ENCODE measurements at regions not wholly inside any gene's neighbourhood (a gene's known extent, or its start where the extent isn't known, plus 50 kb on each side); places are given as distances from the start of the nearest gene placed in this dataset.

- DNase-seq (ENCODE audit: low read depth): no peak
Measured at GRCh38 chr9:95816716-95817115, 58.8 kb upstream of the ERCC6L2 start.

GRCh38 chr9:95815961-95816360 is 59.5 kb upstream of the ERCC6L2 start:
- ChIA-PET POLR2A (no interaction called here), CTCF (interaction anchor here (0.8 kb wide), 1 partner anchor 11 kb away, joined by 3 read pairs; no protein-coding TSS in a partner anchor)
- no peak for TF ChIP-seq CTCF (IDR thresholded peaks at IDR 0.05; ENCODE audit: insufficient read depth, low read depth, low read length)
- no peak for DNase-seq (ENCODE audit: low read depth)
- H3K27me3 ChIP-seq (ENCODE audit: control insufficient read depth, insufficient read depth, low read length): peaks cover 3% of the 10 kb centered on the region; the same call in 1 of the 2 replicates
- H3K36me3 ChIP-seq (ENCODE audit: control insufficient read depth, insufficient read depth, low read length): no peaks in the 10 kb centered on the region
- H3K4me3 ChIP-seq (ENCODE audit: low read depth, low read length): no peak overlapping the region

More at GRCh38 chr9:95816716-95817115, 58.8 kb upstream of the ERCC6L2 start:
- POLR2A ChIA-PET: no interaction called here
- no peak for TF ChIP-seq CTCF (IDR thresholded peaks at IDR 0.05; ENCODE audit: insufficient read depth, low read depth, low read length)
- H3K36me3 ChIP-seq (ENCODE audit: control insufficient read depth, insufficient read depth, low read length): no peaks in the 10 kb centered on the region
- H3K4me3 ChIP-seq (ENCODE audit: low read depth, low read length): no peak overlapping the region
- CTCF ChIA-PET: no interaction called here
- no peaks in the 10 kb centered on the region for H3K27me3 ChIP-seq (ENCODE audit: control insufficient read depth, insufficient read depth, low read length)

- Histone ChIP-seq H3K4me3 (ENCODE audit: low read depth, low read length) (no peak overlapping the region), H3K36me3 (ENCODE audit: control insufficient read depth, insufficient read depth, low read length) (no peaks in the 10 kb centered on the region), H3K27me3 (ENCODE audit: control insufficient read depth, insufficient read depth, low read length) (peaks cover 3% of the 10 kb centered on the region; the same call in 1 of the 2 replicates)
- CTCF ChIA-PET: no interaction called here
- DNase-seq (ENCODE audit: low read depth): no peak
- POLR2A ChIA-PET: interaction anchor here (0.5 kb wide), 1 partner anchor 13 kb away, joined by 5 read pairs; no protein-coding TSS in a partner anchor
- no peak for TF ChIP-seq CTCF (IDR thresholded peaks at IDR 0.05; ENCODE audit: insufficient read depth, low read depth, low read length)
Measured at GRCh38 chr9:95815133-95815532, 60.4 kb upstream of the ERCC6L2 start.

GRCh38 chr9:95813923-95814322 is 61.6 kb upstream of the ERCC6L2 start:
- DNase-seq (ENCODE audit: low read depth): no peak
- ChIA-PET POLR2A (no interaction called here), CTCF (interaction anchor here (0.5 to 0.8 kb wide), 2 partner anchors 20 to 61 kb away, joined by 3 read pairs; partner anchors contain the start of gene ERCC6L2)
- H3K27me3 ChIP-seq (ENCODE audit: control insufficient read depth, insufficient read depth, low read length): peaks cover 3% of the 10 kb centered on the region; the same call in 1 of the 2 replicates
- H3K4me3 ChIP-seq (ENCODE audit: low read depth, low read length): no peak overlapping the region
- H3K36me3 ChIP-seq (ENCODE audit: control insufficient read depth, insufficient read depth, low read length): no peaks in the 10 kb centered on the region
- no peak for TF ChIP-seq CTCF (IDR thresholded peaks at IDR 0.05; ENCODE audit: insufficient read depth, low read depth, low read length)

GRCh38 chr9:95810814-95811213 is 64.7 kb upstream of the ERCC6L2 start:
- CTCF ChIA-PET: interaction anchor here (0.6 to 1.3 kb wide), 3 partner anchors 8 to 260 kb away, joined by 3 read pairs; no protein-coding TSS in a partner anchor
- Histone ChIP-seq H3K4me3 (ENCODE audit: low read depth, low read length) (no peak overlapping the region), H3K36me3 (ENCODE audit: control insufficient read depth, insufficient read depth, low read length) (no peaks in the 10 kb centered on the region), H3K27me3 (ENCODE audit: control insufficient read depth, insufficient read depth, low read length) (peaks cover 3% of the 10 kb centered on the region; the same call in 1 of the 2 replicates)
- POLR2A ChIA-PET: no interaction called here
- DNase-seq (ENCODE audit: low read depth): no peak
- TF ChIP-seq CTCF (IDR thresholded peaks at IDR 0.05; ENCODE audit: insufficient read depth, low read depth, low read length): no peak

All from BJ (cell line).